GM19023 (cell line): ENCODE measurements at regions not wholly inside any gene's neighbourhood (a gene's known extent, or its start where the extent isn't known, plus 50 kb on each side); places are given as distances from the start of the nearest gene placed in this dataset.

Experiments used
- ATAC-seq: cut with Tn5 transposase; IDR thresholded peaks from one replicate; pipeline ENCODE4 v1.9.1; 2021; ENCODE audit warnings: mild to moderate bottlenecking, moderate library complexity; ENCODE audit not compliant: unreplicated experiment

DNA sequence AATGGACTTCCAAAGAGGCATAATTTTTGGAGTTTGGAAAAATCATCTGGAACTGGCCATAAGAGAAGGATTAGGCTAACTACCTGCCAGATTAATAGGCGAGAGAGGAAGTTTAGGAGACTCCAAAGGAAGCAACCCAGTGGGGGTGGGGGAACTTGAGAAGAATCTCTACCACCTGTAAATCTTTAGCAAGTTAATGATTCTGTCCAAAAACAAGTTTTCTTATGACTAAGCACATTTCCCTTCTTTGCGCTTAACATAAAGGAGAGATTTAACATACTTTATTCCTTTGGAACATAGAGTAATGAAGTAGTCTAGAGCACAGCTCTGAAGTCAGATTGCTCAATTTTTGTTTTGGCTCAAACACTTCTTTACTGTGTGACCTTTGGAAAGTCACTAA lies 58.2 kb upstream of the PAPPA start:
- ATAC-seq, result no peak

DNA sequence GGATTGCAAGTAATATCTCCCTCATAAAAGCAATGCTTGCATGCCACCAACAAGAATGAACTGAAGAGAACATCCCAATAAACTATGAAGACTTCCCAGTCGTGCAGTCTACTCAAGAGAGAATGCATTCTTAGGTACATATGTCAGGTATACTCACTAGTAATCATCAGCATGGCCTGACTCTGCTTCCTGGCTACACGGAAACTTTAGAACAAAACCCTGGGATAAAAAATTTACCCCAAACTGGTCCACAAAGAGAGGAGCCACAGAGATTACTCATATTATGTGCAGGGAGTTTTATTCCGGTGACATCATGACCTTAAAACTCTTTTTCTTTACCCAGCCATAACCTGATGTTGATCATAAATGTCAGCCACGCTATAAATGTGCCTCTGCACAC lies 57.5 kb upstream of the PAPPA start:
- ATAC-seq, result no peak

GRCh38 chr9:116096853-116097252 lies 56.7 kb upstream of the PAPPA start:
- ATAC-seq, result no peak

- ATAC-seq, result no peak
Observed at GRCh38 chr9:116098476-116098875, 55.1 kb upstream of the PAPPA start.

- ATAC-seq, result no peak
Observed at GRCh38 chr9:116099821-116100220, 53.8 kb upstream of the PAPPA start.

- no peak for ATAC-seq
Observed at GRCh38 chr9:116100711-116101121, 52.9 kb upstream of the PAPPA start.

DNA sequence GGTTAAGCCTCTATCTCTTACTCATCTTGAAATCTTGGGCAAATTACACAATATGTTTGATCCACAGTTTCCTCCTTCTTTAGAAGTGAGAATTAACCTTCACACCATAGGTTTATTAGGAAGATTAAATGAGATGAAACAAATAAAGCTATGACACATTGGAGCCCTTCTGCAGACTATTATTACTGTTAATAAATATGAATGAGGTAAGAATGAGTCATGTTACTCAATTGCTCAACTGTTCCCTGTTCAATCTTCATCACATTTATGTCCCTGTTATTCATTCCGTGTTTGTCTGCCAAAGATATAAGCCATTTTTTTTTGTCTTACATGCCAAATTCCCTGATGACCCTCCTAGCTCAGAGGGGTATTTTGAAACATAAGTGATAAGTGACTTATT lies 52.1 kb upstream of the PAPPA start:
- ATAC-seq, result no peak

DNA sequence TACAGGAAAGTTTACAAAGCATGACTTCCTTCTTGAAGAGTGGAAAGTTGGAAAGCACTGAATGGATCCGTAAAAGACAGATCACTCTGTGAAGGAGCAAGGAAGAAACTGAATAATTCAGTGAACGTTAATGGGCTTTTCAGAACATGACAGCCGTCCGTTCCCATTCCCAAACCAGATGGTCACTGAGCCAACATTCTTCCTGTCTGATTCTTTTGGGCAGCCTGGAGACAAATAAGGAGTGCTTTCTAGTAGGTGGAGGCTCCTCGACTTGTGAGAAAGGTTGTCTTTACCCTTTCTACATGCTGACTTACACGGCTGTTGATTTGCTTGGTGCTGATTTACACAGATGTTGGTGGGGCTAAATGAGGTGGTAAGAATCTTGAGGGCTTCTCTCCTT lies 51.0 kb upstream of the PAPPA start:
- ATAC-seq, result no peak
